GM19035 (cell line): ENCODE measurements at regions not wholly inside any gene's neighbourhood (a gene's known extent, or its start where the extent isn't known, plus 50 kb on each side); places are given as distances from the start of the nearest gene placed in this dataset.

Source experiments
- ATAC-seq: cut with Tn5 transposase; IDR thresholded peaks from one replicate; pipeline ENCODE4 v1.9.1; 2021; ENCODE audit not compliant: unreplicated experiment

DNA sequence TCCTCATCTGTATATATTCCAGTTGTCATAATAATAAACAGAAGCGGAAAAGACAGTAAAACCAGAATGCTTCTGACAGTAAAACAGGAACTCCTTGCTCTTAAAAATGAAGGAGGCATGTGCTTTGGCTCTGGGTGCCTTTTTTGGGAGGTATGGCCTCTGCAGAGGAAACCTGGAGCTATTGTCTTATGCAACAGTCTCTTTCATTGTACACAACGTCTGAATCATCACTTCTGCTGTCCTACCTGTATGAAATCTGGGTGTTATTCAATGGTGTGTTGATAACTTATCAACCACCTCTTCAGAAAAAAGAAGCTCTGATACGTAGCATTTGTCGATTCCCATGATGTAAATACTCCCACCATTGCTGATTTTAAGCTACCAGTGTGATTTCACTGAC lies 64.8 kb downstream of the CDCA7 start:
- ATAC-seq: no peak

DNA sequence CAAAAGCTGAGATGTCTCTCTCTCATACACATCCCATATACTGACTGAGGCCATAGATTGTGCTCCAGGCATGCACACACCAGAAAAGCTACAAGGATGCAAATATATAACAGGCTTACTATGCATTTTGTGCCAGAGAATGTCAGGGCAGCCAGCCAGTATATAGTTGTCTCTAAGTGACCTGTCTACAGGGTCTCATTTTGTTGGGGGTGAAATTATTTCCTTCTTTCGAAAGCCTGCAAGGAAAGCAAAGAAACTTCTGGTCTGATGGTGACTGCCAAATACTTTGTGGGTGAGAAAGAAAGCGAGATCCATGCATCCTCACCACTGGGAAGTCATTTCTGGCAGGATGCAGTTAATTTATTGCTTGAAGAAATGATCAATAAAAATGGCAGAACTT lies 70.2 kb downstream of the CDCA7 start:
- ATAC-seq: no peak

DNA sequence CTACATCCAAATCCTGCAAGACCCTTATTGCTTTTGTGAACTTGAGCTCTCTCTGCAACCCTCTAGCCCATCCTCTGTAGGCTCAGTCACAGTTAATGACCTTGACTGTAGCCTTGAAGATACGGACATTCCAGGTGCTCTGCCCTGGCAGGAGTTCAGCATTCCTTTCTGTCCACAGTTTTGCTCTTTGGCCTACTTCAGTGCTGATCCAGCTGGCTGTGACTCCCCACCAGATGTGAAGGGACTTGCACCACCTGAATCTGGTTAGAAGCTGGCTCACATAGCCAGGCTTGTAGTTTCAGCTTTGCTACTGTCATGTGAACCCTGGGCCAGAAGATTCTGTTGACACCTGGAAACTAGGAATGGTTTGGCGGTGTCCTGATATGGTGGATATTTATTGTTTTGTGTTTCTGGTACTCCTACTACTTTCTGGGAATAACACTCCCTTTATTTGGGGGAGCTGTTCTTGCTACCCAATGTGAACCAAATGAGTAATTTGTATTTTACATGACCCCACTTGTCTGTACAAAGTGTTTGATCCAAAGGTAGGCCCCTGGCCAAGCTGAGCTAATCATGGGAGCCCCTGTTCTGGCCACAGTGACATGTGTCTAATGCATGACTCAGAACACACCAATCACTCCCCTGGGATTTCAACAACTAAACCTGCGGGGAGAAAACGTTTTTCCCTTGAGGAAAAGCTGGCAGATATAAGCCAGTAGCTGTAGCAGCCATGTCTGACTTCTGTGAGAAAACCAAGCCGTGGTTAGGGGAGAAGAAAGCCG lies 73.4 kb downstream of the CDCA7 start:
- ATAC-seq: no peak

DNA sequence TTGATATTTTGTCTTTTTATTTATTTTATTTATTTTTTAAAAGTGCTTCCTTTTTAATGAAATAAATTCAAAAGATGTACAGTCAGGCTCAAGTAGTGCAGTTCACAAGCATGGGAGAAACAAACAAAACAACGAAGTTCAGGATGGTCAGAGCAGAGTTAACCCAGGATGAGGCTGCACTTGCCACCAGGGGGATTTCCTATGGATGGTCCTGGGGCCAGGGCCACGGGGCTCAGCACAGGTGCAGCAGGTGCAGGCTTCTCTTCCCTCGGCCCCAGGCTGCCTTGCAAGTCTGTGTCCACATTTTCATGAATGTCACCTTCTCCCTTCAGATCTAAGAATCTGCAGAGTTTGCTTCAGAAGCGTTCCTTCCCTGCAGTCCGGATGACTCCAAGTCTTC lies 76.5 kb downstream of the CDCA7 start:
- ATAC-seq: no peak

DNA sequence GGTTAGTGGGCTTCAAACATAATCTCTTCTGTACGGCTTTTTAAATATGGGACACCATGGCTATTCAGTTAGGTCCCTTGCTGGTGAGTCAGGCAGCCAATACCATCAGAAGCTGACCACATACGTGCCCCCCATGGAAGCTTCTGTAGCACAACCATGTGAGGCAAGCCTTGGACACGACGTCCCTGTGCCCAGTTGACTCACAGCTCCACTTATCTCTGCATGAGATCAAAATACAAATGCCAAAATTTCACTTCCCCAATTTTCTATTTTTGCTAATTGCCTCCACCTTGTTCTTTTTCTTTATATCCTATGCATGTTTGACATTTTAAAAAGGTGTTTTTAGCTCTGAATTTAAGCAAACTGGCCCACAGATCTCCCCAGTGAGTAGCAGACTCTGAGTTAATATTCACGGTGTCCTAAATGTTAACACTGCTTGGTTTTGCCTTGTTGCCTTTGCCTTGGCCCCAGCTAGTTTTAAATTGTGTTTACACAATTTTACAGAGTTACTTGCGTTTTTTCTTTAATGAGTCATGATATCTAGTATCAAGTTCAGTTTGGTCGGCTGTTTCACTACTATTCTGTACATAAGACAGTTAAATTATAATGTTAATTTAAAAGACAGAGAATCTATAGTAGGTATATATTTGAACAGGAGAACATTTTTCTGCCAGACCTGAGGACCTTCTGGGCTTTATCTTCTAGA lies 77.5 kb downstream of the CDCA7 start:
- no peak for ATAC-seq

DNA sequence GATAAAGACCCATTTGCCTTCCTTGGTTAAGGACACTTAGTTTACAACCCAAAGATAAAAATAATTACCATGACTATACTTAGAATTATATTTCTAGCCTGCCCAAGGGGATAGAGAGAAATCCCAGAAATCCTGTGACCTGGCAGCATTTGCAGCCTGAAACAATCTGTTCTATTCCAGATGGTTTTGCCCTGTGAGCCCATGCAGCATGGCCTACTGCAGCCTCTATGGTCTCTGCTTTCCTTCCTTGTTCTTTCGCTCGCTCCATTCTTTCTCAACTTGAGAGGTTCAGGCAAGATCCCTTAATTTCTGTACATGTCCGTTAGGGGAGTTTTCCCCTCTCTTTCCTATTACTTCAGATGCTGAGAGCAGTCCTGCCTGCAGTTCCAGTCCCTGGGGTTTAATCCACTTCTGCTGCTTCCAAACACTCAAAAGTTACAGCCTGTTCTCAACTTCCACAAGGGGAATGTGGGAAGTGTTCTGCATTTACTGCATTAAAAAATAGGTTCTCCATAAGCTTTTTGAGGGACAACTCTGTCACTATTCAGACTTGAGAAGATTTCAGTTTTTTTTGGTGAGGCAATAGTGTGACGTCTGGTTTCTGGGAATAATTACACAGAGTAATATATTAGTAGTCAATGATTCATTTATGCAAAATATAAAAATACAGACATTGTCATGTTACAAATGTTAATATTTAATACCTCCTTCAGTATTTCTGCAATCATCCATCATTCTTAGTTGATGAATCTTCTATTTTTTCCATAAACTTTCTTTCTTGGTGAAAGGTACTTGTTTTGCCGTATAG lies 80.3 kb downstream of the CDCA7 start:
- no peak for ATAC-seq

- ATAC-seq: no peak
Observed at GRCh38 chr2:173435574-173435973, 80.9 kb downstream of the CDCA7 start.

- ATAC-seq: no peak
Observed at GRCh38 chr2:173436088-173436487, 81.4 kb downstream of the CDCA7 start.

- no peak for ATAC-seq
Observed at GRCh38 chr2:173441222-173441621, 86.5 kb downstream of the CDCA7 start.

- ATAC-seq: no peak
Observed at GRCh38 chr2:173442542-173442941, 87.9 kb downstream of the CDCA7 start.

DNA sequence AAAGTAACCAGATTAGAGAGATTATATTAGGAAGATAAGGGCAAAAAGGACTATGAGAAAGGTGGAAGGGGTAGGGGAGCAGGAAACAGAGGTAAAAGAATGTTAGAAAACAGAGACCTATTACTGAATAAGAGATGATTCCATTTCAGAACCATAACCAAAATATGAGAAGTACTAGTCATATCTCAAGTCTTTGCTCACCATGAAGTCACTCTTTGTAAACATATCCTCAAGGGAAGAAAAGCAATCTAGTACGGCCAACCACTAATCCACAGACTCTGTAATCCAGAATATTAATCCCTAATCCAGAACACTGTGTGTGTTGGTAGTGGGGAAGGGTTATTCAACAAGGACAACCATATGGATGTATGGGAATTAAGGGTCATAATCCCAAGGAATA lies 92.0 kb downstream of the CDCA7 start:
- ATAC-seq: no peak

DNA sequence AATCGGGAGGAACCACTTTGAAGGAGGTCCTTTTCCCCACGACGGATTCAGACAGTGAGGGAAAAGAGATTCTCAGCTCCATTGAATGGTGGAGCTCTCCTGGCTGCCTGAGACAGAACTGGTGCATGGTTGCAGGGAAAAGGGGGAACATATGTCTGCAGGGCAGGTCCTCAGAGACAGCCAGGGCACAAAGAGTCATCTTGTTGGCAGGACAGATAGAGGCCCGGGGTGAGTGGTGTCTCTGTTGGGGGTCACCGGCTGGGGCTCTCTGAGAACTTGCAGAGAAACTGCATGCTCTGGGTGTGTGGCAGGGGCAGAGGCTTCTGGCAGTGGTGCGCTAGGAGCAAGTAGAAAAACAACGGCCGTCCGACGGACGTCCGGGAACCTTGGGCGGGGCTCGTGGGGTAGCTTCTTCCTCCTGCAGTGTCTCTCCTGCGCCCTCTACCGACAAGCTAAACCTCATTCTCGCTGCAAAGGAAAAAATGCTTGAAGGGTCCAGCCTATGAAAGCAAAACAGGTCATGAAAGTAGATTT lies 94.3 kb downstream of the CDCA7 start:
- ATAC-seq: peak; percentile 72

DNA sequence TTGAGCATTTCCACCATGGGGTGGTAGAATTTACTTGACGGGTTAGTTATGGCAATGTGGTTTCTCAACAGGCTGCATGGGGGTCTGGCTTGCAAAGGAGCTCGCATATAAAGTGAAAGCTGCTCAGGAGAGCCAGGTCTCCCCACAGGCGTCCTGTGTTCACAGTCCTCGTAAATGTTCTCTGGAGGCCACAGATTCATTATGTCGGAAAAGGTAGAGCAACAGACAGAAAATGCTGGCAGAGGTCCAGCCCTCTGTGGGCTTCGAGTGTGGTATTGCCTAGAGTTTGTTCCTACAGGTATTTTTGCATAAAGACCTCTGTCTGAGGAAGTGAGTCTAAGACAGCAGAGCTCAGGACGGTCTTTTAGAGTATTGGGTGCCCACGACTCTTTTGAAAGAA lies 96.4 kb downstream of the CDCA7 start:
- ATAC-seq: no peak

DNA sequence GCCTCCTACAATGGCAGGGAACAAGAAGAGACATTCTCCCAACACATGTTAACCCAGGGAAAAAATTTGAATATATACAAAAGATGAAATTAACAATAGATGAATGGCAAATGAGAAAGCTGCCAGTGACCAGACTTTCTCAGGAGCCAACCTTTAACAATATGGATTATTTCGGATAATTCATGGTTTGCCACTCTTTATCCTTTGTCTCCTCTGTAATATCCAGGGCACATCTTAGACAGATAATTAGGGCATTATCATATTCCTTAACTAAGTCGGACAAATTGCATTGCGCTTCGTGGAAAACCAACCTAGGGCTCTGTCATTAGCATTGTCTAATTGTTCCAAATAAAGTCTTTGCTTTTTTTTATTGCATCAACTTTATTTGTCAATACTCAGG lies 97.3 kb downstream of the CDCA7 start:
- ATAC-seq: no peak

- no peak for ATAC-seq
Observed at GRCh38 chr2:173452416-173452815, 97.7 kb downstream of the CDCA7 start.

DNA sequence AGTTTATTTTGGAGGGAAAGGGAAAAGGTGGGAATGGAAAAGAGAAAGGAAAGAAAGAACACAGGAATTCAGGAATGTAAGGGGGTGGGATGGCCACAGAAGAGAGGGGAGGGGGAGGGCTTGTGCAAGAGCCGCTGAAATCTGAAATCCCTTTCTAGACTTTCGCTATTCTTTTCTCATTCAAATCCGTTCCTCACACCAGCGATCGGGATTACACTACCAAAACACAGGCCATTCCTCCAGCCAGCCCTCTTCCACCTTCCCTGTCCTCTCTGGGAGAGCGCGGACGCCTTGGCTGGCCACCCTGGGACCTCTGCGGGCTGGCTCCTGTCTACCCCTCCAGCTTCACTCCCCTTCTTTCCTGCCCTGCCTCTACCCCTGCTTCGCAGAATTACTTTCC lies 102.3 kb downstream of the CDCA7 start:
- no peak for ATAC-seq

- no peak for ATAC-seq
Observed at GRCh38 chr2:173457366-173457765, 102.7 kb downstream of the CDCA7 start.

- ATAC-seq: no peak
Observed at GRCh38 chr2:173458991-173459780, 104.5 kb downstream of the CDCA7 start.

- ATAC-seq: no peak
Observed at GRCh38 chr2:173462892-173463840, 108.5 kb downstream of the CDCA7 start.

DNA sequence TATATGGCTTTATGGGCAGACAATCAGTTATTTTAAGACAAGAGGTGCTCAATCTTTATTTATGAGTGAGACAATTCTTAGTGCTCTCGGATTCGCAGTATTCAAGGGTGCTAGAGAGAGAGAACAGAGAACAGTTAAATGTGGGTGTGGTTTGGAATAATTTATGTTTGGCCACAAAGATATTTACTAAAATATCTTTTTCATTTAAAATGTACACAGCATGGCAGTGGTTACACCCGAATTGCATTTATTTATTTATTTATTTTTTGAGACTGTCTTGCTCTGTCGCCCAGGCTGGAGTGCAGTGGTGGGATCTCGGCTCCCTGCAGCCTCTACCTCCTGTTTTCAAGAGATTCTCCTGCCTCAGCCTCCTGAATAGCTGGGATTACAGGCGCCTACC lies 109.2 kb downstream of the CDCA7 start:
- no peak for ATAC-seq
